CD4-positive, alpha-beta T cell treated with Interleukin-4 for 4 hours (primary cell): ENCODE measurements at regions not wholly inside any gene's neighbourhood (a gene's known extent, or its start where the extent isn't known, plus 50 kb on each side); places are given as distances from the start of the nearest gene placed in this dataset.
A peak's percentile ranks its signal among the peaks of the same experiment; 100 is the strongest.

ENCODE experiments used
- DNase-seq: peaks from one replicate; pipeline ENCODE4 v3.0.0-alpha.2; 2020

DNA sequence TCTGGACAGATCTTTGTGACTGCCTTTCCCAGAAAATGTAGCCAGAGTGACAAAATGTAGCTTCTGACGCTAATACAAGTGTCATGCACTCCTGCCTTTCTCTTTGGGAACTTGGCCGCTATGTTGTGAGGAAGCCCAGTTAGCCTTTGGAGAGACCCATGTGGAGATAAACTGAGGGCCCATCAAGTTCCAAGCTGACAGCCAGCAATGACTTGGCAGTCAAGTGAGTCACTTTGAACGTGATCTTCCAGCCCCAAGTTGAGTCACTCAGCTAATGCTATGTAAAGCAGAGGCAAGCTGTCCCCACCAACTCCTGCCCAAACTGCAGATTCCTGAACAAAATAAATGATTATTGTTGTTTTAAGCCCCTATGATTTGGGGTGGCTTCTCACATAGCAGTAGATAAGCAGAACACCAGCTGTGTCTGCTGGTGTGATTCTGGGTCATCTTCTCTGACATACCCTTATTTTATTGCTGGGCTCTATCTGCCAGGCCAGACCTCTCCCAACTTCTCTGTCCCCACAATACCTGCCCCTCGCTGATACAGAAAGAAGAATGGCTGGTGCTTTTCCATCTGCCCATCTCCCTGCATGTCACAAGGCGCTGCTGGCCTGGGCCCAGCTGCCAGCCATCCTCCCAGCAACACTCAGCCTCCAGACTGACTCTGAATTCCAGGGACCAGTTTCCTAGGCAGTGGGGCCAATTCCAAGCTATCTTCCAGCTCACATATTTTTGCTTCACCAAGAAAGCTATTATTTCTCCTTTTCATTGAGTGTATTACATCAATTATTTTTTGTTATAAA is 274.8 kb downstream of the LRFN2 start:
- no peak for DNase-seq

DNA sequence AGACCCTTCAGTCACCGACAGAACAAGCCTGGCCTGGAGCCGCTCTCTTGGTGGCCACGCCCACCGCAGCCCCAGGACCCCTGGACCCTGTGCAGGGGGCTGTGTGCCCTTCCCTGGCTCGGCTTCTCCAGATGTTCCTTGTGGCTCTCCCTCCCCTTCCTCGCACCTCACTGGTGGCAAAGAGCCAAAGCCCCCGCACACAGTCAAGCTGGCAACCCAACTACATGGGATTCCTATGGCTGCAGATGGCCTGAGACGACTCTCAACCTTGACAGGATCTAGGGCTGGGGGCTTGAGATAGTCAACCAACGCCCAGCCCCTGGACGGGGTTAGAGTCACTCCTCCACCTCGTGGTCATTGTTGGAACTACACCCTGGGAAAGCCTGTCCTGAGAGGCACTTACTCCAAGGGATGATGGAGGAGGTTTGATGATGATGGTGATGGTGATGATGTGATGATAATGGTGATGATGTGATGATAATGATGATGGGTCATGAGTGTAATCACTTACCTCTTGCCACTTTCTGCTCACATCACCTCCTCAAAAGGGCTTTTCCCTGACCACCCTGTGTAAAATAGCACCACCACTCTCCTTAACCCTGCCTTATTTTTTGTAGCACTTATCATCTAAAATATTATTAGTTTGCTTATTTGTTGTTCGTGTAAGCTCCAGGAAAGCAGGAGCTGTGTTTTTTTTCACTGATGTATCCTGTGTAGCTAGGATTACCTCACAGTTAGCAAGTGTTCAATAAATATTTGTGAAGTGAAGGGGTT is 278.4 kb downstream of the LRFN2 start:
- DNase-seq, result peak; percentile 55

DNA sequence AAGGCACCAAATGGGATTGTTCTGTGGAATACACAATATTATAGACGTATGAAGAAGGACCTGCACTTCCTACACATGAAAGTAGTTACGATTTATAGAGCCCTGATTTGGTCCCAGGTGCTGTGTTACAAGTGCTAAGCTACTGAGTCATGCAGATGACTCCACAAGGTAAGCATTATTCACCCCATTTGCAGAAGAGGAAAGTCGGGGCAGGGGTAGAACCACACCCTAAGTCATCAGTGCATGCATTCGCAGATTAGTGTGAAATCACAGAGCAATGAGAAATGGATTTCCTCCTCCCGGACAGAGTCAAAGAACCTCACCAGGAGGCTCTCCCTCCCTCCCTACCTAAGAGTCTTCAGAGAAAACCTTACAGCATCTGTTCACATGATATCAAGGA is 279.5 kb downstream of the LRFN2 start:
- no peak for DNase-seq

DNA sequence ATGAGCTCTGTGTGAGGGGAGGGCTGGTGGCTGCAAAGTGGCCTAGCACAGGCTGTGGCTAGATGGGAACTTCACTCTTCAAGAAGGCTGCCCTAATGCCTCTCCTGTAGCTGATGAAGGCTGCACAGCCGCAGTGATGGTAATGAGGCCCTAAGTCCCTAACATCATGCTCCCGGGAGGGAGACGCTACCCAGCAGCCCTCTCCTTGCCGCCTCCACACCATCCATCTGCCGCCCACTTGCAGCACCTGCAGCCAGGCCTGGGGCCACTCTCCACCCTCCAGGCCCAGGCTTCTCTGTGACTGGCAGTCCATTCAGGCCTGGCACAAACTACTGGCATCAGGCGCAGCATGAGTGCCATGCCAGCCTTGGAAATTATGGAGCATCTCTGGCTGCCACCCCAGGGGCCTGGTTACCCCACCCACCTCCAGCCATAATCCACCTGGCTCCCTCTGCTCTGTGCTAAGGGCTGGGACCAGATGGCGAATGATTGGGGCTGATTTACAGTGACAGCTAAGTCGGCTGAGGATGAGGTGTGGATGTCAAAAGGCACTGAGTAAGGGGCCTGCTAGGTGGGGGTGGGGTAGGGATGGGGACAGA is 284.2 kb downstream of the LRFN2 start:
- no peak for DNase-seq

- DNase-seq, result no peak
Measured at GRCh38 chr6:40299681-40300080, 287.5 kb downstream of the LRFN2 start.

GRCh38 chr6:40298207-40298606 is 289.0 kb downstream of the LRFN2 start:
- DNase-seq, result no peak

- DNase-seq, result no peak
Measured at GRCh38 chr6:40295251-40295950, 291.8 kb downstream of the LRFN2 start.

- no peak for DNase-seq
Measured at GRCh38 chr6:40293460-40294185, 293.5 kb downstream of the LRFN2 start.

DNA sequence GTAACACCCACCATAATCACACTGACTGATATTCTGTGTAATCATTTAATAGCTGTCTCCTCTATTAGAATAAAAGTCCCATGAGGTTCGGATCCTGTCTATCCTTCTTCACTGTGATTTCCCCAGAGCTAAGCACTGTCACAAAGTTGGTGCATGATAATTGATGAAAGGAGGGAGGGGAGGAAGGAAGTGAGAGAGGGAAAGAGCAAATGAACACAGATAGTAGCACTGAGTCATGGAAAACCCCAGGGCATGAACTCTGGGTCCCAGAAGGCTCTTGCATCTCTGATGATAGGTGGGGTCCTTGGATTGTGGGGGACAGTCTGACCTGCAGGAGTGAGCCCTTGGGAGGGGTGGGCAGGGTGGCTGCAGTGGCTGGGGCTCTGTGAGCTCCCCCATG is 294.1 kb downstream of the LRFN2 start:
- no peak for DNase-seq

DNA sequence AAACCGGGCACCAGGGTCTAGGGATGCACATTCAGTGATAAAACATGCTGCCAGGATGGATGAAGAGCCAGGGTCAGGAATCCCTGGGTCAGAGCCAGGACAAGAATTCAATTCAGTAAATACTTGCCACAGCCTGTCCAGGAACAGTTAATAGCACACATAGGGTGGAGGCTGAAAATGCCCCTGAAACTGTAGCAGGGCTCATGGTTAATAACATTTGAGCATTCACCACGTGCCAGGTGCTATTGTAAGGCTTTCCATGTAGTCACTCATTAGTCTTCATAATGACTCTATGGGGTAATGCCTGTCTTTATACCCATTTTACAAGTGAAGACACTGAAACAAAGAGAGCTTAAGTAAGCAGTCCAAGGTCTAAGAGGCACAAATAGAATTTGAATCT is 296.3 kb downstream of the LRFN2 start:
- no peak for DNase-seq

- DNase-seq, result no peak
Measured at GRCh38 chr6:40288919-40289318, 298.2 kb downstream of the LRFN2 start.

GRCh38 chr6:40287296-40287850 is 299.8 kb downstream of the LRFN2 start:
- no peak for DNase-seq

DNA sequence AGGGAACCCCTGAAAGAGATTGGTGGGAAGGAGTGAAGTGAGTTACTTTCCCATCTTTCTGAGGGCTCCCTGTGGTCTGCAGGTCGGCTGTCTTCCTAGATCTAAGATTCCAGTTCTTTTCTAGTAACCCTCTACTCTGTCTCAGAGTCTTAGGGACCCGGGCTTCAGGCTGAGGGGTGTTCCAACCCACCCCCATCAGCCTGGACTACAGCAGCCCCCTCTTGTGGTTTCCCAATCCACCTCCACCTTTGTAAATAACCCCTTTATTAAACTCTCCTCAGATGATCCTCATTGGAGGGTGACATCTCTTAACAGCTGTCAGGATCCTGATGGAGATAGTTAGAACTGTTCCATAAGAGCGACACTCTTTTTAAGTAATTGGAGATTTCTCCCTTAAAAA is 300.4 kb downstream of the LRFN2 start:
- DNase-seq, result no peak

GRCh38 chr6:40285996-40286395 is 301.2 kb downstream of the LRFN2 start:
- no peak for DNase-seq

GRCh38 chr6:40285535-40285934 is 301.6 kb downstream of the LRFN2 start:
- DNase-seq, result no peak

- DNase-seq, result no peak
Measured at GRCh38 chr6:40282986-40283385, 304.2 kb downstream of the LRFN2 start.

DNA sequence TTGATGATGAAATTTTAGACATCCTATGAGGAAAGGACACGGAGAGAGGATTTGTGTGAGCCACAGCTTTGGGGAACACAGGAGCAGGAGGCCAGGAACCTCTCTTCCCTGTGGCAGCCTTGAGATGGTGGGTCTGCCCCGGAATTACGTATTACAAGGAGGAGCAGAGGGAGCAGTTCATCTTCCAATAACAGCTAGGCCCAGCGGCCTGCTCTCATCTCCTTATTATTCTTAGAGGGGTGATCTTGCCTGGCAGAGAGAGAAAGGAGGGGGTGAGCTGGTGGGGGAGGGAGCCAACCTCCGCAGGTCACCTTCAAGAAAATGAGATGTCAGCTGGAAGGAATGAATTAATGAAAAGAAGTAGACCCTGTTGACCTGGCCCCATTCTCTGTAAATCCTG is 305.8 kb downstream of the LRFN2 start:
- no peak for DNase-seq

DNA sequence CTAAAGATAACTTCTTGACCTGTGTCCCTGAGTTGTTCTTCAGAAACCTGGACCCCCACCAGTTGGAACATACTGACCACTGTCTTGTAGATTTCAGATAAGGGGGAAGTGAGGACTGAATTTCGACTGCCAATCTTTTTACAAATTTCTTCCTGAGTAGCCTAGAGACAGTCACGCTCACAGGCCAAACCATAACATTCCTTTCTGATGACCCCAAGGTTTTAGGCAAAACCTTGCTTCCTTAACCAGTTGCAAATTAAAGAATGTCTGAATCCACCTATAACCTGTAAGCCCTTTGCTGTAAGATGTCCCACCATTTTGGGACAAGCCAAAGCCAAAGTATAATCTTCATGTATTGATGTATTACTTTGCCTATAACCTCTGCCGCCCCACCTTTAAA is 306.9 kb downstream of the LRFN2 start:
- DNase-seq, result no peak

DNA sequence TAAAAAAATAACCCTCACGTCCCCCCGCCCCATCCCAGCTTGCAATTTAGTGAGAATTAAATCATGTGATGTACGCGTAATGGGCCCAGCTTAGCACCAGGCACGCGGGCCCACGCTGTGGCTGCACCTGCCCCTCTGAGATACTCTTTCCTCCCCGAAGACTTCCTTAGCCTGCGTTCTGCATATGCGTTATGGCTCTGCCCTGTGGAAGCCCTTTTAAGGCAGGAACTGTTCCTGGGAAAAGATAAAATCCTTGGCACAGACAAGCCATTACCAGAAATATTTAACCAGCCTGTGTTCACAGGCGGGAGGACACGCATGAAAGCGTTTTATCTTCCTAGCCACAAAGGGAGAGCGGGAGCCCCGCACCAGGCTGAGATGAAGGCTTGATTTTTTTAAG is 311.0 kb downstream of the LRFN2 start:
- no peak for DNase-seq

GRCh38 chr6:40274058-40274457 is 313.1 kb downstream of the LRFN2 start:
- no peak for DNase-seq

DNA sequence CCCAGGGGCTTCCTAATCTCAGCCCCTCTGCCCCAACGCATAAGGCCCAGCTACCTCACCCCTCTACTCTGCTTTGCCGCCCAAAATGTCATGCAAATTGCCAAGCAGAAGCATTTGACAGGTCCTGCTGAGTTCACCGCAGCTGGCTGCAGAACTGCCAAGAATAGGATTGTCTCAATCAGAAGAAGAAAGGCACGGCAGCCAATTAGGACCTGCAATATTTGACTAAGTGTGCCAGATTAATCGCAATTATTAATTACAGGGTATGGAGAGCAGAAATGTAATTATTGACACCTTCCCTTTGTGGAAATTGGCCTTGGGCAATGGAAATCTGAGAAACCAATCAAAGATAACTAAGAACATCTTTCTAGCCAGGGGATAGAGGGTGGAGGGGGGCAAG is 318.6 kb downstream of the LRFN2 start:
- no peak for DNase-seq

- no peak for DNase-seq
Measured at GRCh38 chr6:40268166-40268565, 319.0 kb downstream of the LRFN2 start.
